Gastroesophageal sphincter (tissue), 3 donors: ENCODE measurements at regions not wholly inside any gene's neighbourhood (a gene's known extent, or its start where the extent isn't known, plus 50 kb on each side); places are given as distances from the start of the nearest gene placed in this dataset.

ENCODE experiments used
- CTCF ChIP-seq, 4 experiments: fragments of 200-600 bp in 2 of 4; fragments of 450-650 bp in 2 of 4; sonication (generic) in 1 of 4; IDR thresholded peaks; one replicate each; pipeline ENCODE4 v1.5.1; 2017 to 2019; ENCODE audit warnings: antibody characterized with exemption in 4 of 4, mild to moderate bottlenecking in 2 of 4, moderate library complexity in 2 of 4
- POLR2AphosphoS5 ChIP-seq: sonication (generic); formaldehyde crosslinking; IDR thresholded peaks from one replicate; pipeline ENCODE4 v1.6.1; 2017; ENCODE audit warnings: antibody characterized with exemption

DNA sequence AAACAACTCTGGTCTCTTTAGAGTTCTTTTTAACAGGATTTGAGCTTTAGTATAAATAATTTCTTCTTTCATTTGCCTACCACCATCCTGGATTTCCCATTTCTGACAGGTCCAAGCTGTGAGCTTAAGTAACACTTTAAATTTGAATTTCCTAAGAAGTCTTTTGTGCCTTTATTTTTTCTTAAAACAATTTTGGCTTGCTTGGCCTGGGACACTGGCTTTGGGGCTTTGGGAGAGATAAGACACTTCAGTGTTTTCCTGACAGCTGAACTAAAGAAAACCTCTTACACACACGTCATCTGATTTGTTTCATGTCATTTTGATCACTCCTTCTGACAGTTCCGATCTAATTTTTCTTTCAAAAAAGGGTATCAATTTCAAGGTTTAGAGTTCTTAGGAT, 121.3 kb upstream of the BMPER start:
- TF ChIP-seq CTCF (IDR thresholded peaks at IDR 0.05) (no peak), POLR2AphosphoS5 (no peak)
